NCI-H748 (cell line): ENCODE measurements at regions not wholly inside any gene's neighbourhood (a gene's known extent, or its start where the extent isn't known, plus 50 kb on each side); places are given as distances from the start of the nearest gene placed in this dataset.
A peak's percentile ranks its signal among the peaks of the same experiment; 100 is the strongest.
"Not testable (repeated sequence)": the region's sequence is repeated elsewhere in the genome, so short reads cannot be mapped to it uniquely, and the experiment has no call there.

Source experiments
- DNase-seq: peaks from one replicate; lab custom pipeline; 2025; ENCODE audit not compliant: unreplicated experiment; lab: John Stamatoyannopoulos, UW

DNA sequence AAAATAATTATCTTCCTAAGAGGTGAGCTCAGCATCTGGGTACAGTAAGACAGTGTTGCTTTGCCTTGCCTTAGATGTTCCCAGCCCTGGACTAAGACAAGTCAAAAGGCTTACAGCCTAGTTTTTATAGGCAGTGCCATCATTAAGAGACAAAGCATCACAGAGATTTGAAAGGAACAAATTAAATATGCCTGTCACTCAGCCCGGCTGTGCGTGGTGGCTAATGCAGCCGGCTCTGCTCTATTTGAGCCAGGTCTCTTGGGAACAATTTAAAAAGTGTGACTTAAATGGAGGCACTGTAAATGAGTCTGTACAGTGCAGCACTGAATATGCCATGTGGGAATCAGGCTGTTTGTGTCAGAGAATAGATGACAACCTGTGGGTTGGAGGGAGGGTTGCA, 1687.4 kb upstream of the FLRT2 start:
- peak; percentile 82 for DNase-seq

DNA sequence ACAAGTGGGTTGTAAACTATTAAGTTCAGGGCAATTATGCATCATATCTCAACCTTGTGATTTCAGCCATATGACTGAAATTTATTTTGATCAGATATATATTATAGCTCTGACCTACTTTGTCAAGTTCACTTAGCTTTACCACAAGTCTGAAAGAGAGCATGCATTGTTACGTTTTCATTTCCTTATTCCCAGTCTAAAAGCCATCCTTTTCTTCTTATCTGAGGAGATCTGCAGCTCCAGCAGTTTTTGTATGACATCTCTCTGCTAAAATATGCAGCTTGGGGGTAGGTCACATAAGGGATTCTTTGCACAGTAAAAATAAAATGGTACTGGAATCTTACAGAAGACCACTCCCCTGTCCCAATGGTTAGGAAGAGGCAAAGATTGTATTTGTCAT, 1682.8 kb upstream of the FLRT2 start:
- no peak for DNase-seq

DNA sequence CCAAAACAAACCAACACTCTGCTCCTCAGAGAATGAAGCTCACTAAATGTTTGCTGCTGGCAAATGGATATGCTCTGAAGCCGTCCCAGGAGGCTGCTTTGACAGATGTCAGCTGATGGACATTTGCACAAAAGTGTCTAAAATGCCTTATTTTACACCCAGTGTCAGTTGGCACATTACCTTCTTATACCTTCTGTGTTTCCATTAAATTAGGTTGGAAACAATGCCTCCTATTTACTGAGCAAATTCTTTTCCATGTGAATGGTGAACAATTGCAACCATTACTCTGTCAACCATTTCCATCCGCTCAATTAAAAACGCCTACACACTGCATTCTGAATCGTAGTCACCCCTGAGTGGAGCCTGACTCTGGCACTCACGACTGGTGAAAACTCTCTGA, 1679.9 kb upstream of the FLRT2 start:
- DNase-seq, result no peak

DNA sequence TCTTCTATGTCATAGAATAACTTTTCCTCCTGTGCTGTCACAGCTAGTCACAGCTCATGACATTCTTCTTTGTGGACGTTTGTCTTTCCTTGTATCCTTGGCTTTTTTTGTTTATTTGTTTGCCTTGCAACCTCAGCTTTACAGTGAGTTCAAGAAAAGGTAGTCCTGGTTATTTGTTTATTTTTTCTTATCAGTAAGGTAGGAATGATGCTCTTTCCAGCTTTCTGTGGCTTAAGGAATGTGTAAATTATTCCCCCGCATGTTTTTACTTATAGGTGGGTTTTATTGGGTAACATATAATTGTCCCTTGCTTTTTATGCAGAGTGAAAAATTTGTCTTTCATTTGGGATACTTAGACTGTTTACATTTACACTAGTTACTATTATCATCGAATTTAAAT, 1673.6 kb upstream of the FLRT2 start:
- DNase-seq, result no peak

DNA sequence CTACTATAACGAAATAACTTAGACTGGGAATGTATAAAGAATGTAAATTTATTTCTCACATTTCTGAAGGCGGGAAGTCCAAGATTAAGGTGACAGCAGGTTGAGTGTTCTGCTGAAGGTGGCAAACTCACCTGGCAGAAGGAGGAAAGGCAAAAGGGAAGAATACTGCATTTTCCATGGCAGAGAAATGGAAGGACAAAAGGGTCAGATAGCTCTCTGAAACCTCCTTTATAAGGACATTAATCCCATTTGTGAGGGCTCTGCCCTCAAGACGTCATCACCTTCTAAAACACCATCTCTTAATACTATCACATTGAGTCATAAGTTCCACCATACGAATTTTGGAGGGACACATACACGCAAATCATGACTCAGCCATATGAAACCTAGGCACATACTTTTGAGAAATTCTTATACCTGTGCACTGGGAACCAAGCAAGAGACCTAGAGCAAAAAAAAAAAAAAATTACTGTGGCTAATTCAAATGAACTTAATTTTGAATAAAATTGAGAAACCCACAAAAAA, 1669.3 kb upstream of the FLRT2 start:
- no peak for DNase-seq

GRCh38 chr14:83863042-83863774, 1666.7 kb upstream of the FLRT2 start:
- DNase-seq, result peak; percentile 85

GRCh38 chr14:83864106-83864505, 1665.8 kb upstream of the FLRT2 start:
- DNase-seq, result peak; percentile 64

DNA sequence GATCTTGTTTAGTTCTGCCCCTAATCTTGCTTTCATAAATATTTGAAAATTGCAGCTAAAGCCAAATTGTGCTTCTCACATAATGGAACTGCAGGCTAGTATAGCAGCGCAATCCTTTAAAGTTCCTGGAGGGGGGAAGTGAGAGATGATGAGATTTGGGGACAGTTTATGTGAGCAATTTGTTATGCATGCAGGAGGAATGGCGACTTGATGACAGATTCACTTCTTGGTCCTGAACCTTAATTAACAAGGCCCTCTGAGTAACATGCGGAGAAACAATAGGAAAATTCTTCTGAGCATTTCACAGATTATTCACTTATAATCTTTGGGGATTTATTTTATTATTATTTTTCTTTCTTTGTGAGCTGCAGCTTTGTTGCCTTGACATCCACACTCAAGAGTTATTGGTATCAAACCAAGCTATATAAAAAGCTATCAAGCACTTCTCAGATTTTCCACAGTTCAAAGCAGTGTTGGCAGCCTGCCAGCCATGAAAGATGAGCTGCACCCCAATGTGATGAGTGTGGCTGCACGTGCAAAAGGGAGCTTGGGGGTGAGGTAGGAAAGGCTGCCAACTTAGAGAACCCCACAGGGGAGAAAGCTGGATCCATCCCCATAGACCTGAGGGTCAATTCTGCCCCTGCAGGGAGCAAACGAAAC, 1662.2 kb upstream of the FLRT2 start:
- DNase-seq, result peak; percentile 78

GRCh38 chr14:83870546-83871270, 1659.2 kb upstream of the FLRT2 start:
- no peak for DNase-seq

GRCh38 chr14:83873669-83874068, 1656.3 kb upstream of the FLRT2 start:
- no peak for DNase-seq

DNA sequence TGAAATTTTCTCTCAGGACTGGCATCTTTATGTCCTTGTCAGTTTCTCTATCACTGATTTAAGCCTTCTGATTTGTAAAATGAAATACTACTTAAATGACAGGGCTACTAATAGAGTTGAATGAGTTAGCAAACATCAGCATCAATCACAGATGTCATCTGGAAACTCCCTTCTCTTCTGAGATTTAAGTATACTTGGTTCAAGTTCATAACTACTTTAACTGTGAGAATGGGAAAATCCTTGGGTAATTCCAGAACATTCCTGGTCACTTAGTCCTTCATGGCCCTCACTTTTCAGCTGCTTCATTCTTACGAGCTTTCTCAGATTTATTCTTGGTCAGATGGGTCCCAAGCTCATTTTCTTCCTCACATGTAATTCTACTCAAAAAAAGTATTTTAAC, 1655.3 kb upstream of the FLRT2 start:
- no peak for DNase-seq

DNA sequence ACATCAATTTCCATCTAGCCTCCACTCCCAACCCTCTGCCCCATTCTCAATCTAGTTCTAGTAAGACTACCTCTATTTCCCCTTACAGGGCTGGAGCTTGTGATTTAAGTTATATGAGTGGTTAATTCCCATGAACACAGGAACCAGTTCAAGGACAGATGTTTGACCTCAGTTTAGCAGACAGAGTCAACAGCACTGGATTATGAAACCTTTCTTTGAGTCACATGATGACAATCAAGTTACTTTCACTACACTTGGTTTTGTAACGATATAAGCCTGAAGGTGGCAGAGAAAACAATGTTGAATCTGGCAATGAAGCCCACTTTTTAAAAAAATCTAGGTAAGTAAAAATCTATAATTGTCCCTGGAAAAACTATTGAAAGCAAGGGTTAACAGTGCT, 1646.2 kb upstream of the FLRT2 start:
- no peak for DNase-seq

DNA sequence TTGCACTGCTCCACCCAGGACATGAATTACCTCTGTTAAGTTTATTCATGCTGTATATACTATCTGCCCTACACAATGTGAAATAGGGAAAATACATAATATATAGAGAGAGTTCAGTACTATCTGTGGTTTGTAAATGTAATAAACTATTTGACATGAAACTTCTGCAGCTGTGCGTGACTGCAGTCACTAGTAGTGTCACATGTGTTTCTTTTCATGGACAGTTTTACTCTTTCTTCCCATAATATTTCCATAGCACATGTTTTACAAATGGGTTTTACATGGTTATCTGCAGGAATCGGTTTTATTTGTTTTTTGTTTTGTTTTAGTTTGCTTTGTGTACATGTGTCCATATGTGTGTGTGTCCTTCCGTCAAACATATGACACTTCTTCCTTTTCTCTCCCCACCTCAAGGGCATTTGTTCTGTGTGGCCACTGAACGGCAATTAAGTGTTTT, 1644.1 kb upstream of the FLRT2 start:
- DNase-seq, result no peak

- DNase-seq, result no peak
Measured at GRCh38 chr14:83887866-83888265, 1642.1 kb upstream of the FLRT2 start.

GRCh38 chr14:83893447-83893846, 1636.5 kb upstream of the FLRT2 start:
- DNase-seq, result no peak

- DNase-seq, result no peak
Measured at GRCh38 chr14:83894568-83894967, 1635.4 kb upstream of the FLRT2 start.

- DNase-seq, result not testable (repeated sequence)
Measured at GRCh38 chr14:83898558-83898957, 1631.4 kb upstream of the FLRT2 start.

GRCh38 chr14:83899706-83900105, 1630.2 kb upstream of the FLRT2 start:
- DNase-seq, result no peak

GRCh38 chr14:83905157-83905556, 1624.8 kb upstream of the FLRT2 start:
- no peak for DNase-seq

GRCh38 chr14:83908419-83908818, 1621.5 kb upstream of the FLRT2 start:
- DNase-seq, result peak; percentile 65

DNA sequence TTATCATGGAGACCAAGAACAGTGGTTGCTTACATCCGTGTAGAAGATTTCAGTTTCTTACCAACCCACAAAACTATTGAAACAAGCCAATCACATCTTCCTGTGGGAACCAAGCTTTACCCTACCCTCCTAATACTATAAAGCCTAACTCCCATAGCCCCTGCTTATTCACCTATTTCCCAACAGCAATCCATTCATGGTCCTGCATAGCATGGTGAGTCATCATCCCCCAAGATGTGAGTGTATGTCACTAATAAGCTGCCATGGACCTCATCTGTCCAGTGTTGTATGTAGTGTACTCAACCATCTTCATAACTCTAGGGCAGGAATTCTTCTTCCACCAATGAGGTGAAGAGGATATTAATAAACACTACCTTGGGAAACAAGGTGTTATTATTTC, 1620.4 kb upstream of the FLRT2 start:
- DNase-seq, result no peak
